IMR-90 (cell line): ENCODE measurements at regions not wholly inside any gene's neighbourhood (a gene's known extent, or its start where the extent isn't known, plus 50 kb on each side); places are given as distances from the start of the nearest gene placed in this dataset.

Experiments used
- ATAC-seq: fragments of 200-7000 bp; cut with Tn5 transposase; 2 replicates; pipeline ENCODE4 v1.9.1; 2020; ENCODE audit warnings: low read depth, mild to moderate bottlenecking, moderate library complexity
- BruUV-seq: library from RNA; stranded (reverse); fragments of 400-500 nt; replicated peaks from 2 replicates; lab custom pipeline; 2021; lab: Mats Ljungman, UMichigan
- CTCF ChIA-PET: fragments of 300-600 bp; formaldehyde crosslinking; extraction: SDS; loops from one replicate; lab custom pipeline; 2021; ENCODE audit warnings: antibody characterized with exemption; lab: Yijun Ruan, JAX
- POLR2A ChIA-PET: fragments of 300-600 bp; sonication (Branson Sonifier 250); formaldehyde crosslinking; loops from one replicate; lab custom pipeline; 2022; ENCODE audit warnings: antibody characterized with exemption; ENCODE audit not compliant: unreplicated experiment; lab: Charles Lee
- DNase-seq: peaks from one replicate; pipeline ENCODE4 v3.0.0; 2013
- H2AFZ ChIP-seq: replicated peaks from 2 replicates; pipeline ENCODE3; 2013; ENCODE audit warnings: low read length, mild to moderate bottlenecking; ENCODE audit not compliant: poor library complexity
- H2AK5ac ChIP-seq: 2 replicates; pipeline ENCODE4 v1.6.1; 2013; ENCODE audit warnings: low read depth, low read length, inconsistent platforms
- H2AK9ac ChIP-seq: replicated peaks from 2 replicates; pipeline ENCODE3; 2013; ENCODE audit warnings: mild to moderate bottlenecking, low read depth, low read length, moderate library complexity; ENCODE audit not compliant: poor library complexity
- H2BK120ac ChIP-seq: 2 replicates; pipeline ENCODE4 v1.6.1; 2013; ENCODE audit warnings: low read depth, low read length, inconsistent platforms
- H2BK15ac ChIP-seq: 3 replicates; pipeline ENCODE4 v1.6.1; 2013; ENCODE audit warnings: low read depth, low read length, inconsistent platforms
- H2BK20ac ChIP-seq: 2 replicates; pipeline ENCODE4 v1.6.1; 2013; ENCODE audit warnings: low read depth, mild to moderate bottlenecking, inconsistent platforms, low read length, moderate library complexity
- H2BK5ac ChIP-seq: 2 replicates; pipeline ENCODE4 v1.6.1; 2013; ENCODE audit warnings: mild to moderate bottlenecking, low read depth, low read length, inconsistent platforms; ENCODE audit not compliant: poor library complexity, severe bottlenecking
- H3K14ac ChIP-seq: replicated peaks from 2 replicates; pipeline ENCODE4 v1.6.1; 2013; ENCODE audit warnings: low read depth, low read length, inconsistent platforms
- H3K18ac ChIP-seq: 2 replicates; pipeline ENCODE4 v1.6.1; 2013; ENCODE audit warnings: low read depth, low read length, control low read depth
- H3K23ac ChIP-seq: 2 replicates; pipeline ENCODE4 v1.6.1; 2013; ENCODE audit warnings: low read depth, low read length, inconsistent platforms
- H3K27ac ChIP-seq: 2 replicates; pipeline ENCODE4 v1.5.1; 2013; ENCODE audit warnings: mild to moderate bottlenecking, control low read depth, low read length; ENCODE audit not compliant: insufficient read depth
- H3K27me3 ChIP-seq: 2 replicates; pipeline ENCODE4 v1.6.1; 2013; ENCODE audit warnings: low read length; ENCODE audit not compliant: control insufficient read depth, insufficient read depth
- H3K36me3 ChIP-seq: 2 replicates; pipeline ENCODE4 v1.6.1; 2013; ENCODE audit warnings: low read length, mixed read lengths; ENCODE audit not compliant: control insufficient read depth, insufficient read depth
- H3K4ac ChIP-seq: 2 replicates; pipeline ENCODE4 v1.6.1; 2013; ENCODE audit warnings: low read depth, low read length, inconsistent platforms
- H3K4me1 ChIP-seq: 2 replicates; pipeline ENCODE4 v1.6.1; 2013; ENCODE audit warnings: low read length, mixed read lengths; ENCODE audit not compliant: control insufficient read depth, insufficient read depth
- H3K4me2 ChIP-seq: 2 replicates; pipeline ENCODE4 v1.6.1; 2013; ENCODE audit warnings: low read depth, mild to moderate bottlenecking, control low read depth, low read length, moderate library complexity
- H3K4me3 ChIP-seq: 2 replicates; pipeline ENCODE4 v1.5.1; 2013; ENCODE audit warnings: low read depth, mild to moderate bottlenecking, control low read depth, low read length, moderate library complexity; ENCODE audit not compliant: insufficient read depth
- H3K56ac ChIP-seq: 2 replicates; pipeline ENCODE4 v1.6.1; 2013; ENCODE audit warnings: low read length, inconsistent platforms; ENCODE audit not compliant: insufficient read depth; ENCODE audit errors: extremely low read depth
- H3K79me1 ChIP-seq, 2 experiments: 2 replicates each; pipeline ENCODE4 v1.6.1; 2013; ENCODE audit warnings: low read length in 2 of 2, inconsistent platforms in 1 of 2, low read depth in 1 of 2
- H3K9ac ChIP-seq: 2 replicates; pipeline ENCODE4 v1.6.1; 2013; ENCODE audit warnings: low read depth, low read length, control low read depth
- H3K9me1 ChIP-seq: 2 replicates; pipeline ENCODE4 v1.6.1; 2013; ENCODE audit warnings: low read length, inconsistent platforms; ENCODE audit not compliant: insufficient read depth
- H3K9me3 ChIP-seq: 2 replicates; pipeline ENCODE4 v1.6.1; 2013; ENCODE audit warnings: low read length; ENCODE audit not compliant: control insufficient read depth, insufficient read depth
- H4K20me1 ChIP-seq: 2 replicates; pipeline ENCODE4 v1.6.1; 2013; ENCODE audit warnings: low read length, inconsistent platforms; ENCODE audit not compliant: insufficient read depth
- H4K5ac ChIP-seq: 2 replicates; pipeline ENCODE4 v1.6.1; 2013; ENCODE audit warnings: mild to moderate bottlenecking, low read depth, low read length, control low read depth
- H4K8ac ChIP-seq, 2 experiments: 2 replicates each; pipeline ENCODE4 v1.6.1; 2013; ENCODE audit warnings: low read depth in 2 of 2, low read length in 2 of 2, control low read depth in 1 of 2, inconsistent platforms in 1 of 2
- H4K91ac ChIP-seq: 2 replicates; pipeline ENCODE4 v1.6.1; 2013; ENCODE audit warnings: low read depth, low read length, inconsistent platforms; ENCODE audit not compliant: insufficient read depth
- BHLHE40 ChIP-seq: fragments of 150-350 bp; IDR thresholded peaks from 2 replicates; pipeline ENCODE4 v1.6.1; 2016; ENCODE audit warnings: mild to moderate bottlenecking, low read depth, low read length
- CEBPB ChIP-seq: IDR thresholded peaks from 2 replicates; pipeline ENCODE4 v1.6.1; 2012; ENCODE audit warnings: low read depth, low read length, improper control_type of control experiment
- CHD1 ChIP-seq: IDR thresholded peaks from 2 replicates; pipeline ENCODE4 v1.6.1; 2012; ENCODE audit warnings: low read depth, low read length, improper control_type of control experiment
- FOS ChIP-seq: fragments of 150-350 bp; IDR thresholded peaks from 2 replicates; pipeline ENCODE4 v1.6.1; 2016; ENCODE audit warnings: low read depth, low read length
- MAFK ChIP-seq: IDR thresholded peaks from 2 replicates; pipeline ENCODE4 v1.6.1; 2012; ENCODE audit warnings: low read depth, low read length, improper control_type of control experiment
- MAZ ChIP-seq: IDR thresholded peaks from 2 replicates; pipeline ENCODE4 v1.6.1; 2012; ENCODE audit warnings: low read depth, mild to moderate bottlenecking, low read length, improper control_type of control experiment, moderate library complexity, borderline replicate concordance
- MXI1 ChIP-seq: IDR thresholded peaks from 2 replicates; pipeline ENCODE4 v1.6.1; 2012; ENCODE audit warnings: low read depth, mild to moderate bottlenecking, low read length, moderate library complexity, borderline replicate concordance
- NFE2L2 ChIP-seq: fragments of 150-350 bp; IDR thresholded peaks from 2 replicates; pipeline ENCODE4 v1.6.1; 2016; ENCODE audit warnings: low read depth, mild to moderate bottlenecking, low read length
- POLR2A ChIP-seq: IDR thresholded peaks from 2 replicates; pipeline ENCODE4 v1.6.1; 2012; ENCODE audit warnings: mild to moderate bottlenecking, low read depth, low read length
- RAD21 ChIP-seq: IDR thresholded peaks from 2 replicates; pipeline ENCODE4 v1.6.1; 2012; ENCODE audit warnings: low read length, improper control_type of control experiment
- RCOR1 ChIP-seq: IDR thresholded peaks from 2 replicates; pipeline ENCODE4 v1.6.1; 2012; ENCODE audit warnings: mild to moderate bottlenecking, low read length, improper control_type of control experiment; ENCODE audit not compliant: insufficient replicate concordance
- RFX5 ChIP-seq: IDR thresholded peaks from 2 replicates; pipeline ENCODE4 v1.8.0; 2012; ENCODE audit warnings: low read depth, mild to moderate bottlenecking, low read length, moderate library complexity
- SMC3 ChIP-seq: fragments of 150-350 bp; IDR thresholded peaks from 2 replicates; pipeline ENCODE4 v1.6.1; 2016; ENCODE audit warnings: low read depth, mild to moderate bottlenecking, antibody characterized with exemption, low read length, moderate library complexity
- WGBS, 2 experiments: methylation state at CpG; one replicate each; pipeline versions ENCODE4 v1.1.5 to v1.1.7; 2013; ENCODE audit warnings: missing lambda C conversion rate in 2 of 2; ENCODE audit not compliant: insufficient read length in 1 of 2; ENCODE audit errors: extremely low coverage in 2 of 2; 5-methylcytosine and 5-hydroxymethylcytosine counted together
- dilution Hi-C: fragments of 300-500 bp; cut with HindIII; formaldehyde crosslinking; loops from one replicate; pipeline ENCODE4 v1.14.3; 2018; ENCODE audit warnings: low sequenced_read_pairs; ENCODE audit not compliant: unreplicated experiment
- in situ Hi-C: fragments of 300-500 bp; cut with MboI; formaldehyde crosslinking; loops from 3 replicates; pipeline ENCODE4 v1.14.3; 2019; ENCODE audit warnings: low sequenced_read_pairs, inconsistent platforms, mixed read lengths
- intact Hi-C: fragments of 100-400 bp; cut with micrococcal nuclease; formaldehyde crosslinking; loops from 2 replicates; pipeline ENCODE4 v1.10.0; 2022
- TF ChIP-seq, protein P1 (sequence below): fragments of 150-350 bp; IDR thresholded peaks from 2 replicates; pipeline ENCODE4 v1.6.1; 2016; ENCODE audit warnings: low read depth, mild to moderate bottlenecking, low read length, moderate library complexity, borderline replicate concordance
- TF ChIP-seq, protein P2 (sequence below): fragments of 150-350 bp; IDR thresholded peaks from 2 replicates; pipeline ENCODE4 v1.6.1; 2017; ENCODE audit warnings: mild to moderate bottlenecking, antibody characterized with exemption, low read length, low read depth
- TF ChIP-seq, protein P3 (sequence below): conservative IDR thresholded peaks from 2 replicates; pipeline ENCODE4 v1.5.1; 2012; ENCODE audit warnings: mild to moderate bottlenecking, low read depth, low read length, improper control_type of control experiment

DNA sequence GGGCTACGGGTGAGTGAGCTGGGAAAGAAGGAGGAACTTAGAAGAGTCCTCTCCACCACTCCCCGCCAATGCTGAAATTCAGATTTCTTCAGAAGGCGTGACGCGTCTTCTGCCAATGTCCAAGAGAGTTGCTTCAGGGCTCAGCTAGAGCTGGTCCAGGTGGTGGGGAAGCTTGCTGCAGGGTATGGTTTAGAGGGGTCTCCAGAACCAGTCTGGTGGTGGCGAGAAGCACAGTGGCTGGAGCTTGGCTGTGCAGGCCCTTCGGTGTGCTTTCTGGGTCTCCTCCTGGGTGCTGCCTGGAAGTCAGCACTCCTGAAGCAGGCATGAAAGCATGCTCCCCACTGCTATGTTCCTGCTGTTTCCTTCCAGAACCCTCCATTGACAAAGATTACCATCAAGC, 387.2 kb downstream of the PTPRU start:
- Histone ChIP-seq H3K4me1 (no peaks in the 10 kb centered on the region; the same call in 1 of the 2 replicates), H4K8ac (no peak overlapping the region), H2BK5ac (no peak overlapping the region), H2BK20ac (no peak overlapping the region), H4K20me1 (no peaks in the 10 kb centered on the region; the same call in 1 of the 2 replicates), H3K79me1 (no peaks in the 10 kb centered on the region), H3K56ac (no peak overlapping the region), H3K4me3 (no peak overlapping the region), H2BK15ac (no peak overlapping the region), H3K23ac (no peak overlapping the region), H3K9me3 (0 out of 2 replicates have a peak, but pooled peaks cover 3% of the 10 kb centered on the region), H3K36me3 (no peaks in the 10 kb centered on the region), H3K18ac (no peak overlapping the region), H3K14ac (no peak overlapping the region), H3K9ac (no peak overlapping the region), H3K4me2 (no peak overlapping the region), H2AK5ac (no peak overlapping the region), H3K27me3 (peaks cover 7% of the 10 kb centered on the region; the same call in 1 of the 2 replicates), H3K27ac (no peak overlapping the region), H4K5ac (no peak overlapping the region), H2AFZ (no peak overlapping the region), H3K4ac (no peak overlapping the region), H2AK9ac (no peak overlapping the region), H2BK120ac (no peak overlapping the region), H3K9me1 (no peaks in the 10 kb centered on the region), H4K91ac (no peak overlapping the region)
- dilution Hi-C loops = no loop called here
- TF ChIP-seq, protein P1, sequence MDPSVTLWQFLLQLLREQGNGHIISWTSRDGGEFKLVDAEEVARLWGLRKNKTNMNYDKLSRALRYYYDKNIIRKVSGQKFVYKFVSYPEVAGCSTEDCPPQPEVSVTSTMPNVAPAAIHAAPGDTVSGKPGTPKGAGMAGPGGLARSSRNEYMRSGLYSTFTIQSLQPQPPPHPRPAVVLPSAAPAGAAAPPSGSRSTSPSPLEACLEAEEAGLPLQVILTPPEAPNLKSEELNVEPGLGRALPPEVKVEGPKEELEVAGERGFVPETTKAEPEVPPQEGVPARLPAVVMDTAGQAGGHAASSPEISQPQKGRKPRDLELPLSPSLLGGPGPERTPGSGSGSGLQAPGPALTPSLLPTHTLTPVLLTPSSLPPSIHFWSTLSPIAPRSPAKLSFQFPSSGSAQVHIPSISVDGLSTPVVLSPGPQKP = no peak
- TF ChIP-seq RFX5 (no peak), POLR2A (no peak), NFE2L2 (no peak), BHLHE40 (no peak), FOS (no peak), CHD1 (no peak), RAD21 (no peak), MAZ (no peak), RCOR1 (no peak), MXI1 (no peak), SMC3 (no peak), CEBPB (no peak), MAFK (no peak)
- TF ChIP-seq, protein P2, sequence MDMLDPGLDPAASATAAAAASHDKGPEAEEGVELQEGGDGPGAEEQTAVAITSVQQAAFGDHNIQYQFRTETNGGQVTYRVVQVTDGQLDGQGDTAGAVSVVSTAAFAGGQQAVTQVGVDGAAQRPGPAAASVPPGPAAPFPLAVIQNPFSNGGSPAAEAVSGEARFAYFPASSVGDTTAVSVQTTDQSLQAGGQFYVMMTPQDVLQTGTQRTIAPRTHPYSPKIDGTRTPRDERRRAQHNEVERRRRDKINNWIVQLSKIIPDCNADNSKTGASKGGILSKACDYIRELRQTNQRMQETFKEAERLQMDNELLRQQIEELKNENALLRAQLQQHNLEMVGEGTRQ = no peak
- TF ChIP-seq, protein P3, sequence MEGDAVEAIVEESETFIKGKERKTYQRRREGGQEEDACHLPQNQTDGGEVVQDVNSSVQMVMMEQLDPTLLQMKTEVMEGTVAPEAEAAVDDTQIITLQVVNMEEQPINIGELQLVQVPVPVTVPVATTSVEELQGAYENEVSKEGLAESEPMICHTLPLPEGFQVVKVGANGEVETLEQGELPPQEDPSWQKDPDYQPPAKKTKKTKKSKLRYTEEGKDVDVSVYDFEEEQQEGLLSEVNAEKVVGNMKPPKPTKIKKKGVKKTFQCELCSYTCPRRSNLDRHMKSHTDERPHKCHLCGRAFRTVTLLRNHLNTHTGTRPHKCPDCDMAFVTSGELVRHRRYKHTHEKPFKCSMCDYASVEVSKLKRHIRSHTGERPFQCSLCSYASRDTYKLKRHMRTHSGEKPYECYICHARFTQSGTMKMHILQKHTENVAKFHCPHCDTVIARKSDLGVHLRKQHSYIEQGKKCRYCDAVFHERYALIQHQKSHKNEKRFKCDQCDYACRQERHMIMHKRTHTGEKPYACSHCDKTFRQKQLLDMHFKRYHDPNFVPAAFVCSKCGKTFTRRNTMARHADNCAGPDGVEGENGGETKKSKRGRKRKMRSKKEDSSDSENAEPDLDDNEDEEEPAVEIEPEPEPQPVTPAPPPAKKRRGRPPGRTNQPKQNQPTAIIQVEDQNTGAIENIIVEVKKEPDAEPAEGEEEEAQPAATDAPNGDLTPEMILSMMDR = no peak
- no TSS peak for BruUV-seq
- no CpG with 5 or more reads among the region's 7 CpGs for WGBS, 2 experiments
- no peak for ATAC-seq
- POLR2A ChIA-PET = no interaction called here
- intact Hi-C loops = no loop called here
- no peak for DNase-seq
- CTCF ChIA-PET = no interaction called here
- in situ Hi-C loops = no loop called here
